ENCODE measurements at regions not wholly inside any gene's neighbourhood (a gene's known extent, or its start where the extent isn't known, plus 50 kb on each side); places are given as distances from the start of the nearest gene placed in this dataset.

DNA sequence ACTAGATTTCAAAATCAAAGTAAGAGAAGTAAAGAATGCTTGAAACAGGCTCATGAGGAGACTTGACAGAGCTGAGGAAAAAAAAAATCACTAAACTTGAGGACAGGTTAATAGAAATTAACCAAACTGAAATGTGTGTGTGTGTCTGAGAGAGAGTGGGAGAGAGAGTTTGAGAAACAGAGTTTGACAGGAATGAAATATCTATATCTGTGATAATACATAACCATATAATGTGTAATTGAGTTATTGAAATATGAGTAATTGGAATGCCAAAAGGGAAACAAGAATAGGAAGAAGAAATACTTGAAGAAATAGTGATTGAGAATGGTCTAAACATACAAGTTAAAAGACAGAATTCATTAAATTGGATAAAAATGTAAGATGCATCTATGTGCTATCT is 268.0 kb upstream of the CHRM2 start:
- no peak overlapping the region for H3K27ac ChIP-seq
- no peaks in the 10 kb centered on the region for H3K36me3 ChIP-seq
- DNase-seq (ENCODE audit: low spot score) (no peak), ATAC-seq (ENCODE audit: insufficient number of reproducible peaks, low FRiP score, low read depth) (no peak)
- TF ChIP-seq, protein P1, sequence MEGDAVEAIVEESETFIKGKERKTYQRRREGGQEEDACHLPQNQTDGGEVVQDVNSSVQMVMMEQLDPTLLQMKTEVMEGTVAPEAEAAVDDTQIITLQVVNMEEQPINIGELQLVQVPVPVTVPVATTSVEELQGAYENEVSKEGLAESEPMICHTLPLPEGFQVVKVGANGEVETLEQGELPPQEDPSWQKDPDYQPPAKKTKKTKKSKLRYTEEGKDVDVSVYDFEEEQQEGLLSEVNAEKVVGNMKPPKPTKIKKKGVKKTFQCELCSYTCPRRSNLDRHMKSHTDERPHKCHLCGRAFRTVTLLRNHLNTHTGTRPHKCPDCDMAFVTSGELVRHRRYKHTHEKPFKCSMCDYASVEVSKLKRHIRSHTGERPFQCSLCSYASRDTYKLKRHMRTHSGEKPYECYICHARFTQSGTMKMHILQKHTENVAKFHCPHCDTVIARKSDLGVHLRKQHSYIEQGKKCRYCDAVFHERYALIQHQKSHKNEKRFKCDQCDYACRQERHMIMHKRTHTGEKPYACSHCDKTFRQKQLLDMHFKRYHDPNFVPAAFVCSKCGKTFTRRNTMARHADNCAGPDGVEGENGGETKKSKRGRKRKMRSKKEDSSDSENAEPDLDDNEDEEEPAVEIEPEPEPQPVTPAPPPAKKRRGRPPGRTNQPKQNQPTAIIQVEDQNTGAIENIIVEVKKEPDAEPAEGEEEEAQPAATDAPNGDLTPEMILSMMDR (IDR thresholded peaks at IDR 0.05), result no peak
- H3K4me1 ChIP-seq (ENCODE audit: control insufficient read depth in 1 of 2, low read depth in 2 of 2), result no peaks in the 10 kb centered on the region
- no peaks in the 10 kb centered on the region for H3K27me3 ChIP-seq (replicated peaks; ENCODE audit: insufficient read depth)
- H3K9me3 ChIP-seq, result peaks cover 3% of the 10 kb centered on the region
- no peak overlapping the region for H3K4me3 ChIP-seq

DNA sequence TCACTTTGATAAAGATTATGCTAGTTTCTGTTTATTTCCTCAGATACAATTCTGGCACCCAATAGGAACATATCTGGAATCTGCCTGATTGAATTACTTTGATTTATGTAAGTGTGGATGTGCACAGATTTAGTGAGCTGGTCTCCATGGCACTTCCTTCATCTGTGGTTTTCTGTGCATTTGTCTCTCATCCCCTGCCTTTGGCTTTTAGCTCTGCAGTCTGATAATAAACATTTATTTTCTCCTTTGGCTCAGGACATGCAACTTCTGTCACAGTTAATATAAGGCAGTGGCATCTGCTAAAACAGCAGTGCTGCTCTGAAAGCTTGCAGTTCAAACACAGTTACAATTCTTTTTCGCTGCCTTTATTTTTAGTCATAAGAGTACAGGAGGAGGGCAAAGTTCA is 273.7 kb upstream of the CHRM2 start:
- H3K4me3 ChIP-seq, result no peak overlapping the region

DNA sequence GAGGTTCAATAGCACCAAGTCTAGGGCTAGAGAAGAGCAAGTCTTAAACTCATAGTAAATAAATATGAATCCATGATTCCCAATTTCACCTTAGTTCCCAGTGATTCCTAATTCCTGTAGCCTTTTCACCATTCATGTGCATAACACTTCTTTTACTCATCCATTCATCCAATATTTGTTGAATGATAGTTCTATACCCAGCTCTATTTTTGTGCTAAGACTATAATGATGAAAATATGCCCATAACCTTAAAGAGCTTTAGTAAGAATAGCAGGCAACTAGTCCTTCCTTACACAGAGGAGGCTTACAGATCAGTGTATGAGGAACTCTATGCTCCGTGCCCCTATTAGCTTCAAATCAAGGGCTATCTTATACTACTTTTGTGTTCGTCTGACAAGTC is 280.2 kb upstream of the CHRM2 start:
- no peak for DNase-seq (ENCODE audit: low spot score)
- Histone ChIP-seq H3K4me3 (no peak overlapping the region), H3K4me1 (ENCODE audit: control insufficient read depth in 1 of 2, low read depth in 2 of 2) (no peaks in the 10 kb centered on the region), H3K27ac (no peak overlapping the region), H3K9me3 (no peaks in the 10 kb centered on the region), H3K36me3 (no peaks in the 10 kb centered on the region), H3K27me3 (replicated peaks; ENCODE audit: insufficient read depth) (no peaks in the 10 kb centered on the region)
- no peak for ATAC-seq (ENCODE audit: insufficient number of reproducible peaks, low FRiP score, low read depth)
- TF ChIP-seq, protein P1 (IDR thresholded peaks at IDR 0.05), result no peak

More for the DNA sequence above, 273.7 kb upstream of the CHRM2 start:
- H3K4me1 ChIP-seq (ENCODE audit: control insufficient read depth in 1 of 2, low read depth in 2 of 2), result no peaks in the 10 kb centered on the region
- H3K27ac ChIP-seq, result no peak overlapping the region
- H3K9me3 ChIP-seq, result peaks cover 3% of the 10 kb centered on the region
- no peaks in the 10 kb centered on the region for H3K36me3 ChIP-seq
- H3K27me3 ChIP-seq (replicated peaks; ENCODE audit: insufficient read depth), result no peaks in the 10 kb centered on the region
- TF ChIP-seq, protein P1 (IDR thresholded peaks at IDR 0.05), result no peak
- ATAC-seq (ENCODE audit: insufficient number of reproducible peaks, low FRiP score, low read depth) (no peak), DNase-seq (ENCODE audit: low spot score) (no peak)

DNA sequence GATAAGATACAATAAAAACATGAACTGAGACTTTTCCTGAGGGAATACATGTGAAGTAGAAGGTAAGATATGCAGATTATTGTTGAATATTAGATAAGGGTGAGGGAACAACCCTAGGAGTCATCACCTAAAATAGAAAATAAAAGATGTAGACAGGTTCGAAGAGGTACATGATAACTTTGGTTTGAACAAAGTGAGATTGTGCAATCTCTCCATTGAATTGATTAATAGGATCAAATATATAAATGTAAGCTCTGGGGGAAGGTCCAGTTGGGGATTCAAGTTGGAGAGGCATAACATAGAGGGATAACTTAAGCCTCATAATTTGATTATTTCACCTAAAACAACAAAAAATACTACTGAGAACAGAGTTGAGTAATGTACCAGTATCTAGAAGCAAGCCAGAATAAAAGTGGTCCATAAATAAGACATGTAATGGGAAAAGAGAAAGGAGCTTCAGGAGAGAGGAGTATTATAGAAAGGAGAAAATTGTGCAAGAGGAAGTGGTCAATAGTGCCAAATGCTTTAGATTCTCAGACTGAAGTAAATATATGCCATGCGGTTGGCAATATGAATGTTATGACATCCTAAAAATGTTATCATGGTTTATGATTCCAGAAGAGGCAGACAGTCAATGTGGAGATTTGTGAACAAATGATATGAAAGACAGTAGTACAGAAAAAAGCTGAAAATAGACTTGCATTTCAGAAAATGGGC is 282.3 kb upstream of the CHRM2 start:
- Histone ChIP-seq H3K27me3 (replicated peaks; ENCODE audit: insufficient read depth) (no peaks in the 10 kb centered on the region), H3K9me3 (no peaks in the 10 kb centered on the region), H3K27ac (no peak overlapping the region), H3K36me3 (no peaks in the 10 kb centered on the region), H3K4me1 (ENCODE audit: control insufficient read depth in 1 of 2, low read depth in 2 of 2) (no peaks in the 10 kb centered on the region), H3K4me3 (no peak overlapping the region)
- TF ChIP-seq, protein P1 (IDR thresholded peaks at IDR 0.05), result no peak
- no peak for ATAC-seq (ENCODE audit: insufficient number of reproducible peaks, low FRiP score, low read depth)
- no peak for DNase-seq (ENCODE audit: low spot score)

DNA sequence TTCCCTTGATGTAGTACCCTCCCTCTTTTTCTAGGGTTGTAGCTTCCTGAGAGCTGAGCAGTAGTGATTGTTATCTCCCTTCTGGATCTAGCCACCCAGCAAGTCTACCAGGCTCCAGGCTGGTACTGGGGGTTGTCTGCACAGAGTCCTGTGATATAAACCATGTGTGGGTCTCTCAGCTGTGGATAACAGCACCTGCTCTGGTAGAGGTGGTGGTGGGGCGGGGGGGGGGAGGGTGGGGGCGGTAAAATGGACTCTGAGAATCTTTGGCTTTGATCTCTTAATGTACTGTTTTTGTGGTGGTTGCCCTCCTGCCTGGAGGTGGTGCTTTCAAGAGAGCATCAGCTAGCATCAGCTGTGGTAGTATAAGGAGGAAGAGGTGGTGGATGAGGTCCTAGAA is 302.0 kb upstream of the CHRM2 start:
- Histone ChIP-seq H3K4me1 (ENCODE audit: control insufficient read depth in 1 of 2, low read depth in 2 of 2) (no peaks in the 10 kb centered on the region), H3K27me3 (replicated peaks; ENCODE audit: insufficient read depth) (no peaks in the 10 kb centered on the region), H3K4me3 (no peak overlapping the region), H3K27ac (no peak overlapping the region), H3K36me3 (no peaks in the 10 kb centered on the region), H3K9me3 (no peaks in the 10 kb centered on the region)
- DNase-seq (ENCODE audit: low spot score) (no peak), ATAC-seq (ENCODE audit: insufficient number of reproducible peaks, low FRiP score, low read depth) (no peak)
- TF ChIP-seq, protein P1 (IDR thresholded peaks at IDR 0.05), result no peak
